ENCODE measurements at regions not wholly inside any gene's neighbourhood (a gene's known extent, or its start where the extent isn't known, plus 50 kb on each side); places are given as distances from the start of the nearest gene placed in this dataset.

DNA sequence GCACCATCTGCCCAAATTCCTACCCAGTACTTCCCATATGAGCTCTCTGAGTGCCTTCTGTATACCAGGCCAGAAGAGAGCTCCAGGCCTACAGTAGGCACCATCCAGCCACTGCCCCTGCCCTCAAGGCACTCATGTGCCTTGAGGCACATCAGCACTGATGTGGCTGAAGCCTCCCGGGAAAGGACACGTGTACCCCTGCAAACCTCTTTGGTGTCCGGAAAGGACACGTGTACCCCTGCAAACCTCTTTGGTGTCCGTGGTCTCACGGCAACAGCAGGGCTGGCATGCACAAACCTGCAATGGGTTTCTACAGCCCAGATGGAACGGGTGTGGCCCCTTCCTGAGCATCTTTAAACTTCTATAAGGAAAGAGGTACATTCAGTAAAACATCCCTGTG lies 209.4 kb upstream of the IGF1R start:
- ChIA-PET POLR2A (no interaction called here), CTCF (interaction anchor here (0.6 to 10.2 kb wide), 4 partner anchors 10 to 637 kb away, joined by 3 to 115 read pairs (median 53); no protein-coding TSS in a partner anchor)
- H3K4me3 ChIP-seq = no peak overlapping the region
- DNase-seq (ENCODE audit: low read depth in 1 of 2, low spot score in 1 of 2) = no peak
- H3K9me3 ChIP-seq = no peaks in the 10 kb centered on the region
- WGBS (ENCODE audit: missing lambda C conversion rate) = 74% methylated on average over 5 of the region's 7 CpGs
- no peak overlapping the region for H3K4me2 ChIP-seq
- H3K27ac ChIP-seq = no peak overlapping the region
- FAIRE-seq = no peak
- TF ChIP-seq HOXB13 (CRISPR knock-in tag; IDR thresholded peaks at IDR 0.05; ENCODE audit: low read depth) = no peak
- TF ChIP-seq NR3C1 (IDR thresholded peaks at IDR 0.05) = no peak
- no peak for TF ChIP-seq HOXA7 (CRISPR knock-in tag; IDR thresholded peaks at IDR 0.05)
- H3K4me1 ChIP-seq = peaks cover 8% of the 10 kb centered on the region
- no peak for ATAC-seq

DNA sequence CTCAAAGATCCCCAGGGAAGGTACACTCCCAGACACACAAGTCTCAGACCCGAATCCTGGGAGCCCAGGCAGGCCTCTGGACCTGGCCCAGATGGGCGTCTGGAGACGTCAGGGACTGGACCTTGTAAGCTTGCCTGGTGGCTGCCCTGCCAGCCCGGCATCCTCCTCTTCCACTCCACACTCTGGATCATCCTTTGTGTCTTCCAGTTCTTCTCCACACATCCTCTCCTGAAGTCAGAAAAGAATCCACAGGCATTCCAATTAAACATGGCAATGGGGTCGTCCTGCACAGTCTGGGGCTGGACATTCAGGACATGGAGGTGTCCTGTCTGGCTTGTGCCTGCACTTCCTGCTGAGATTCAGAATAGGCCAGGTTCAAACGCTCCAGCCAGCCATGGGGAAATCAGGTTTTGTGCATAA lies 208.8 kb upstream of the IGF1R start:
- ChIA-PET POLR2A (no interaction called here), CTCF (interaction anchor here (0.9 to 10.2 kb wide), 8 partner anchors 11 to 774 kb away, joined by 3 to 115 read pairs (median 4); partner anchors contain the start of gene SYNM)
- DNase-seq (ENCODE audit: low read depth in 1 of 2, low spot score in 1 of 2) (no peak), FAIRE-seq (no peak), ATAC-seq (no peak)
- TF ChIP-seq KDM5A (IDR thresholded peaks at IDR 0.05) (no peak), FOSB (CRISPR knock-in tag; IDR thresholded peaks at IDR 0.05) (no peak), EHMT2 (IDR thresholded peaks at IDR 0.05; ENCODE audit: low read depth) (no peak), HDAC2 (IDR thresholded peaks at IDR 0.05) (no peak), PBX3 (IDR thresholded peaks at IDR 0.05) (no peak), RCOR1 (IDR thresholded peaks at IDR 0.05; ENCODE audit: low read depth, low read length) (no peak), NPAS2 (CRISPR knock-in tag; IDR thresholded peaks at IDR 0.05; ENCODE audit: borderline replicate concordance) (no peak), E2F6 (IDR thresholded peaks at IDR 0.05; ENCODE audit: borderline replicate concordance, low read depth) (no peak), SMC3 (IDR thresholded peaks at IDR 0.05) (no peak), MYC (IDR thresholded peaks at IDR 0.05; ENCODE audit: borderline replicate concordance, low read length) (no peak), ATOH8 (CRISPR knock-in tag; IDR thresholded peaks at IDR 0.05; ENCODE audit: low read depth) (no peak)
- H3K27ac ChIP-seq = no peak overlapping the region
- no peaks in the 10 kb centered on the region for H3K9me3 ChIP-seq
- WGBS (ENCODE audit: missing lambda C conversion rate) = 39% methylated on average over 6 of the region's 6 CpGs
- H3K4me2 ChIP-seq = no peak overlapping the region
- H3K4me3 ChIP-seq = no peak overlapping the region
- peaks cover 8% of the 10 kb centered on the region for H3K4me1 ChIP-seq

- ChIA-PET POLR2A (no interaction called here), CTCF (interaction anchor here (0.9 to 10.2 kb wide), 12 partner anchors 11 to 788 kb away, joined by 3 to 115 read pairs (median 6); partner anchors contain the start of gene IGF1R)
- TF ChIP-seq CEBPB (IDR thresholded peaks at IDR 0.05) = no peak
- TF ChIP-seq MAZ (IDR thresholded peaks at IDR 0.05; ENCODE audit: borderline replicate concordance, low read depth, low read length) = no peak
- no peak for TF ChIP-seq RCOR1 (IDR thresholded peaks at IDR 0.05; ENCODE audit: low read depth, low read length)
- TF ChIP-seq E2F6 (IDR thresholded peaks at IDR 0.05; ENCODE audit: borderline replicate concordance, low read depth) = no peak
- TF ChIP-seq CBX8 (IDR thresholded peaks at IDR 0.05) = no peak
- no peak for TF ChIP-seq PBX3 (IDR thresholded peaks at IDR 0.05)
- TF ChIP-seq CHD2 (IDR thresholded peaks at IDR 0.05; ENCODE audit: low read length, partially characterized antibody) = no peak
- TF ChIP-seq HDAC2 (IDR thresholded peaks at IDR 0.05) = no peak
- TF ChIP-seq JUNB (IDR thresholded peaks at IDR 0.05) = no peak
- TF ChIP-seq BHLHE40 (IDR thresholded peaks at IDR 0.05; ENCODE audit: low read depth, low read length) = no peak
- no peak for TF ChIP-seq ATOH8 (CRISPR knock-in tag; IDR thresholded peaks at IDR 0.05; ENCODE audit: low read depth)
- TF ChIP-seq ESRRA (IDR thresholded peaks at IDR 0.05; ENCODE audit: borderline replicate concordance, low read length) = no peak
- TF ChIP-seq HEYL (CRISPR knock-in tag; IDR thresholded peaks at IDR 0.05) = no peak
- TF ChIP-seq EP300 (IDR thresholded peaks at IDR 0.05) = no peak
- no peak for TF ChIP-seq RAD21 (conservative IDR thresholded peaks at IDR 0.05 in 1 of 2, IDR thresholded peaks at IDR 0.05 in 1 of 2)
- TF ChIP-seq, protein P1, sequence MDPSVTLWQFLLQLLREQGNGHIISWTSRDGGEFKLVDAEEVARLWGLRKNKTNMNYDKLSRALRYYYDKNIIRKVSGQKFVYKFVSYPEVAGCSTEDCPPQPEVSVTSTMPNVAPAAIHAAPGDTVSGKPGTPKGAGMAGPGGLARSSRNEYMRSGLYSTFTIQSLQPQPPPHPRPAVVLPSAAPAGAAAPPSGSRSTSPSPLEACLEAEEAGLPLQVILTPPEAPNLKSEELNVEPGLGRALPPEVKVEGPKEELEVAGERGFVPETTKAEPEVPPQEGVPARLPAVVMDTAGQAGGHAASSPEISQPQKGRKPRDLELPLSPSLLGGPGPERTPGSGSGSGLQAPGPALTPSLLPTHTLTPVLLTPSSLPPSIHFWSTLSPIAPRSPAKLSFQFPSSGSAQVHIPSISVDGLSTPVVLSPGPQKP (IDR thresholded peaks at IDR 0.05; ENCODE audit: low read depth, low read length) = no peak
- WGBS (ENCODE audit: missing lambda C conversion rate) = 39% methylated on average over 8 of the region's 8 CpGs
- H3K27ac ChIP-seq = no peak overlapping the region
- H3K4me1 ChIP-seq = peaks cover 8% of the 10 kb centered on the region
- ATAC-seq (no peak), FAIRE-seq (no peak), DNase-seq (ENCODE audit: low read depth in 1 of 2, low spot score in 1 of 2) (no peak)
- no peak overlapping the region for H3K4me2 ChIP-seq
- H3K4me3 ChIP-seq = no peak overlapping the region
- H3K9me3 ChIP-seq = no peaks in the 10 kb centered on the region
Observed at GRCh38 chr15:98440917-98441316, 207.4 kb upstream of the IGF1R start.

Measured in A549 (cell line).